HG03432 (cell line): ENCODE measurements at regions not wholly inside any gene's neighbourhood (a gene's known extent, or its start where the extent isn't known, plus 50 kb on each side); places are given as distances from the start of the nearest gene placed in this dataset.

Experiments used
- ATAC-seq: cut with Tn5 transposase; IDR thresholded peaks from one replicate; pipeline ENCODE4 v1.9.1; 2021; ENCODE audit warnings: mild to moderate bottlenecking, moderate library complexity; ENCODE audit not compliant: unreplicated experiment

DNA sequence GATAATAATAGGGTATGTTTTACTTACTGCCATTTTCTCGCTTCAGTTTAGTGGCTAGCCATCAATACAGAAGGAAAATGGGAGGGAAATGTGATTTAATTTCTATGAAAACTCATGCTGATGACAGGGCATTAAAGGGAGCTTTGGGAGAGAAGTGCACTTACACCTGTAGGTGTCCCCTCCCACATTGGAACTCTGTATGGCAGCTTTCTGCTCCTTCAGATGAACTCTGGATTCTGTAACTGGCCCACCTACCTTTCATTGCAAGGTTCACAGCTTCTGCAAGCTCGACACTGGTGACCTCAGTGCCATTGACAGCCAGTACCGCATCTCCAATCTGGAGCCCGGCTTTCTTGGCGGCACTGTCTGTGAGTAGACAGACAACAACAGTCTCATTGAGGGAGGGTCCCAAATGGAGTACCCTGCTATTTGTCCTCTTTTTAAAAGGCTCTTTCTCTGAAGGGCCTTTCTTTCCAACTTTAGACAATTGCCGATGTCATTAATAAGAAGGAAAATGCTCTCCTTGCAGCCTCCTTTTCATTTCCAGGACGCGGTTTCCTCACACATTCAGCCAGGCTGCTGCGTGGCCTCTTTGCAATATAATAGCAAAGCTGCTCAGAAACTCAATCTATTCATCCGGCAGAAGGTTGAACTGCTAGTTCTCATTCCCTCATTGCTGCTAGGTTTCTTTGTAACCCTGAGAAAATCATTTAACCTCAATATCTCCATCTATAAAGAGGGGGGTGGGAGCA lies 63.6 kb downstream of the NUDT12 start:
- ATAC-seq, result no peak

DNA sequence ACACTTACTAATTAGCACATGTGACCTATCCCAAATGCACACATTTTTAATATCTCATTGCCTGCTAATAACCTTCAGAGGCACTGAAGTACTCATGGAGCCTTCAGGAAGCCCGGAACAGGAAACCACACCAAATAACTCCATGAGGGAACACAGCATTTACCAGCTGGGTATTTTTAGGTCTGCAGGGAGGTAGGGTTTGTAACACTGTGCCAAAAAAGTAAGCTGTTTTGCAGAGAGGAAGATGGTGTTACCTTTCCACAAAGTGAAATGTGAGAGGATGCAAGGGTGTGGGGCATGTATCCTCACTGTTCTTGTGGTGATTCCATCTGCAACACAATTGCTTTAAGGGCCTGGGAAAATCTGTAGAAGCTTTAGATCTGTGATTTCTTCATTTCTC lies 64.4 kb downstream of the NUDT12 start:
- no peak for ATAC-seq

- ATAC-seq, result no peak
These were observed 64.8 kb downstream of the NUDT12 start for GRCh38 chr5:103497781-103498180.

DNA sequence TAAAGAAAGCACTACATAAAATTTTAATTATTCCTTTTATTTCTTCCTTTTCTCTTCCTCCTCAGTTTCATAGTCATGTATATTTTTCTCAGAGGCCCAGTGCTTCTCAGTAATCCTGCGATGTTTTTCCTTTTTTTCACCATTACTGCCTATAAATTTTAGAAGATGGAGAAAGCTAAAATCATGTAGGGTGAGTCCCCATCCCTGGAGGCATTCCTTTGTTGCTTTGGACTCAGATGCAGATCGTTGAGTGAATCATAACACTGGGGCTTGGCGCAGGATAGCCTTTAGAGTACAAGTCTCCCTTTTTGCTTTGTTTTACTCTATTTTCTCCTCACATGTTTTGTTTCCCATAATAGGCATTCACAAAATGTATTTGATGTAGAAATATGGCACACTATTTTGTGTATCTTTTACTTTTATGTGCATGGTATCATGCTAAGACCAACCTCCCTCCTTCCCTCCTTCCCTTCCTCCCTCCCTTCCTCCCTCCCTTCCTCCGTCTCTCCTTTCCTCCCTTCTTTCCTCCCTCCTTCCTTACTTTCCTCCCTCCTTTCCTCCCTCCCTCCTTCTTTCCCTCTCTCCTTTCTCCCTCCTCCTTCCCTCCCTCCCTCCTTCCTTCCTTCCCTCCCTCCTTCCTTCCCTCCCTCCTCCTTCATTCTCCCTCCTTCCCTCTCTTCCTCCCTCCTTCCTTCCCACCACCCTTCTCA lies 72.4 kb downstream of the NUDT12 start:
- ATAC-seq, result no peak

GRCh38 chr5:103489307-103489706 lies 73.3 kb downstream of the NUDT12 start:
- no peak for ATAC-seq

DNA sequence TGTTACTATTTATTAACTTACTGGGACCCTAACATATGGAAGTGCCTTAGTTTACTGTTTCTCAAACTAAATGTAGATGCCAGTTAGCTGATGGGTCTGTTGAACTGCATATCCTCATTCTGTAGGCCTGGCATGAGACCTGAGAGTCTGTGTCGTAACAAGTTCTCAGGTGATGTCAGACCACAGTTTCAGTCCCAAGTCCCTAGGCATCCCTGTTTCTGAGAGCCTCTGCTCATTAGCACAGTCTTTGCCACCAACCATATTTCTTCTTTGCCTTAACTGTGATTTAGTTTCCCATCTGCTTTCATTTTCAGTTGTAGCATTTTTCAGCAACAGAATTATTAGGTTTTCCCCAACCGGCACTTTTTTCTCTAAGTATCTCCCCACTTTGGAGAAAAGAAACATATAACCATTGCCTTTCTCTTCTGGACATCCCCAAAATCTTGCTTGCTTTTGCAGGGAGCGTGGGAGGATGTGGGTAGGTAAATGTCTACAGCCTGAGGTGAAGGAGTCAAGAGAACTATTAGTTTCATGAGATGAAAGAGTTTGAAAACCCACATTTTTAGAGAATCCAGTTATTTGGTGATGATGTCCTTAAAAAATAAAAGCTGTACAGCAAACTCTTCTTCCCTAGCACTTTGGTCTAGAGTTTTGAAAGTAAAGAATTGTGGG lies 74.6 kb downstream of the NUDT12 start:
- ATAC-seq, result peak; percentile 83

GRCh38 chr5:103487218-103487617 lies 75.4 kb downstream of the NUDT12 start:
- ATAC-seq, result no peak

DNA sequence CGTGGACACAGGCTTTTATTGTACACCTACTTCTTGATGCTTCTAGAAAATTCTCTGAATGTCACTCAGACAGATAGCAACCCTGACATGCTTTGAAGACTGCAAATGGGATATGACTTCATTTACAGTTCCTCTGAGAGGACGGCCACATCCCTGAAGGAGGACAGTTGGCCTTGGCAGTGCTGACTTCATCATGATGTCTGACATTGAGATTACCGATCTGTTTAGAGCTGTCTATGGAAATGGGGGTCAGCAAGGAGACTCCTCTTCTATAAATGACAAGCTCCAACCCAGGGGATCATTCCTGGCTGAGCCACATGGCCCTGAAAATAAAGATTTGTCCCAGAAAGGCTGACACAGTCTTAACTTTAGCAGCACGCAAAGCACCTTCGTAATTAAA lies 75.8 kb downstream of the NUDT12 start:
- ATAC-seq, result no peak

GRCh38 chr5:103480246-103480645 lies 82.3 kb downstream of the NUDT12 start:
- ATAC-seq, result no peak

DNA sequence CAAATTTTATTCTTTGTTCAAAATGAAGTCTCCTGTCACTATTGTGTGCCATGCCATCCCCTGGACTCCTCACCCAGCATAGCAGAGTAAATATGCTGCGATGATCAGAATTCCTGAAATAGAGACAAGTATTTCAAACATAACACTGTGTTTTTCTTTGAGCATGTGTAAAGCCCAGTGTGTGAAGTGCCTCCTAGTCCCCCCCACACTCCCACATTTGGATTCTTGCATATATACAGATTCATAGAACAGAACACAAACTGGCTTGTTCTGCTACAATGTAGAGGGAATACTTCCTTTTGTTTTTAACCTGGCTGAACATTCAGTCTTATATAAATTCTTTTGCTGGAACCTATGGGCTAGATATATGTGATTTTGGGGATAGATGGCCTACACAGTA lies 84.9 kb downstream of the NUDT12 start:
- ATAC-seq, result no peak

DNA sequence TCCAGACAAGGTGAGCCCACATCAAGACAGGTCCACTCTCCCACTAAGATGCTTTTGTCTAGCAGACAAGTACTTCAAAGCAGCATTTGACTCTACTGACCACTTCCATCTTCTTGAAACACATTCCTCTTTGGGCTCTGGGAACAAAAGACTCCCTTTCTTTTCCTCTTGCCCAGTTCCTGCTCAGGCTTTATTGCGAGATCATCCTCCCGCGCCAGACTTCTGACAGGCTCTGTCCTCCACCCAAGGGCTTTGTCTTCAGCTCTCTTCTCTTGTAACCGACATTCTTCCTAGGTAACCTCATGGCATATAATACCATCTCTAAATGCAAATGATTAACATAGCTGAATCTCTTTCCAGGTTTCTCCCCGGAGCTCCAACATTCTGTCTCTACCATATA lies 85.8 kb downstream of the NUDT12 start:
- ATAC-seq, result no peak

- peak; percentile 65 for ATAC-seq
These were observed 86.9 kb downstream of the NUDT12 start for GRCh38 chr5:103475629-103476240.

DNA sequence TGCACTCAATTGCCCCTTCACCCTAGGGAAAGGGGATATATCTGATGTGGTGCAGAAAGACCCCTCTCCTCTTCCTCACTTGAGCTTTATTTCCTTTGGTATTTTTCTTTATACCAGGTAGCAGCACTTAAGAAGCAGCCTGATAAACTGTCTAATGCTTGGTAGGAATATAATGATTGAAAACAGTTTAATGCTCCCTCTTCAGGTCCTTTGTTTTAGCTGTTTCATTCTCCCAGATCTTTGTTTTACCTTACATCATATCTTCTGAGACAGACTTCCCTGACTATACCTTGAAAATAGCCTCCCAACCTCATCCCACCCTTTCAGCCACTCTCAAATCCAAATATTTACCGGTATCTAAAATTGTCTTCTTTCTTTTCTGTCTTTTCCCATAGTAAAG lies 87.9 kb downstream of the NUDT12 start:
- ATAC-seq, result no peak

GRCh38 chr5:103473725-103474124 lies 88.9 kb downstream of the NUDT12 start:
- ATAC-seq, result no peak

GRCh38 chr5:103472830-103473229 lies 89.8 kb downstream of the NUDT12 start:
- no peak for ATAC-seq

- no peak for ATAC-seq
These were observed 90.3 kb downstream of the NUDT12 start for GRCh38 chr5:103472265-103472664.

GRCh38 chr5:103469288-103470040 lies 93.1 kb downstream of the NUDT12 start:
- no peak for ATAC-seq

- no peak for ATAC-seq
These were observed 94.8 kb downstream of the NUDT12 start for GRCh38 chr5:103467831-103468230.

GRCh38 chr5:103466495-103466894 lies 96.1 kb downstream of the NUDT12 start:
- no peak for ATAC-seq

DNA sequence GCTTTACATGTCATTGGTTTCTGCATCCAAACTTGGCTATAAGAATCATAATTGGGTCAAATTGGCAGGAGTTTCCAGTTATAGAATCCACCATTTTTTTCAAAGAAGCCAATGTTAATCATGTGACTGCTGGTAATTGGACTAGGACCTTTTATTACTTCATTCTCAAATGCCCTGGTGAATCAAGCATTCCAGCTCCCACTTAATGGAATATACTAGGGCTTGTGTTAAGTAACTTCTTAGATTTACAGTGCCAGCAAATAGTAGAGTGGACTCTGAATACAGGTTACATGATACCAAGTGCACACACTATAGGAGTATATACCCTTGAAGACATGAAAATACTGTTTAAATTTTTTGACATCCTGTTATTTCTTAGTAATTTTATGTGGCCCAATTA lies 96.7 kb downstream of the NUDT12 start:
- no peak for ATAC-seq
